IMR-90 (cell line): ENCODE measurements at regions not wholly inside any gene's neighbourhood (a gene's known extent, or its start where the extent isn't known, plus 50 kb on each side); places are given as distances from the start of the nearest gene placed in this dataset.

Experiments
- ATAC-seq: fragments of 200-7000 bp; cut with Tn5 transposase; 2 replicates; pipeline ENCODE4 v1.9.1; 2020; ENCODE audit warnings: low read depth, mild to moderate bottlenecking, moderate library complexity
- BruUV-seq: library from RNA; stranded (reverse); fragments of 400-500 nt; replicated peaks from 2 replicates; lab custom pipeline; 2021; lab: Mats Ljungman, UMichigan
- CTCF ChIA-PET: fragments of 300-600 bp; formaldehyde crosslinking; extraction: SDS; loops from one replicate; lab custom pipeline; 2021; ENCODE audit warnings: antibody characterized with exemption; lab: Yijun Ruan, JAX
- POLR2A ChIA-PET: fragments of 300-600 bp; sonication (Branson Sonifier 250); formaldehyde crosslinking; loops from one replicate; lab custom pipeline; 2022; ENCODE audit warnings: antibody characterized with exemption; ENCODE audit not compliant: unreplicated experiment; lab: Charles Lee
- DNase-seq: peaks from one replicate; pipeline ENCODE4 v3.0.0; 2013
- H2AFZ ChIP-seq: replicated peaks from 2 replicates; pipeline ENCODE3; 2013; ENCODE audit warnings: low read length, mild to moderate bottlenecking; ENCODE audit not compliant: poor library complexity
- H2AK5ac ChIP-seq: 2 replicates; pipeline ENCODE4 v1.6.1; 2013; ENCODE audit warnings: low read depth, low read length, inconsistent platforms
- H2AK9ac ChIP-seq: replicated peaks from 2 replicates; pipeline ENCODE3; 2013; ENCODE audit warnings: mild to moderate bottlenecking, low read depth, low read length, moderate library complexity; ENCODE audit not compliant: poor library complexity
- H2BK120ac ChIP-seq: 2 replicates; pipeline ENCODE4 v1.6.1; 2013; ENCODE audit warnings: low read depth, low read length, inconsistent platforms
- H2BK15ac ChIP-seq: 3 replicates; pipeline ENCODE4 v1.6.1; 2013; ENCODE audit warnings: low read depth, low read length, inconsistent platforms
- H2BK20ac ChIP-seq: 2 replicates; pipeline ENCODE4 v1.6.1; 2013; ENCODE audit warnings: low read depth, mild to moderate bottlenecking, inconsistent platforms, low read length, moderate library complexity
- H2BK5ac ChIP-seq: 2 replicates; pipeline ENCODE4 v1.6.1; 2013; ENCODE audit warnings: mild to moderate bottlenecking, low read depth, low read length, inconsistent platforms; ENCODE audit not compliant: poor library complexity, severe bottlenecking
- H3K14ac ChIP-seq: replicated peaks from 2 replicates; pipeline ENCODE4 v1.6.1; 2013; ENCODE audit warnings: low read depth, low read length, inconsistent platforms
- H3K18ac ChIP-seq: 2 replicates; pipeline ENCODE4 v1.6.1; 2013; ENCODE audit warnings: low read depth, low read length, control low read depth
- H3K23ac ChIP-seq: 2 replicates; pipeline ENCODE4 v1.6.1; 2013; ENCODE audit warnings: low read depth, low read length, inconsistent platforms
- H3K27ac ChIP-seq: 2 replicates; pipeline ENCODE4 v1.5.1; 2013; ENCODE audit warnings: mild to moderate bottlenecking, control low read depth, low read length; ENCODE audit not compliant: insufficient read depth
- H3K27me3 ChIP-seq: 2 replicates; pipeline ENCODE4 v1.6.1; 2013; ENCODE audit warnings: low read length; ENCODE audit not compliant: control insufficient read depth, insufficient read depth
- H3K36me3 ChIP-seq: 2 replicates; pipeline ENCODE4 v1.6.1; 2013; ENCODE audit warnings: low read length, mixed read lengths; ENCODE audit not compliant: control insufficient read depth, insufficient read depth
- H3K4ac ChIP-seq: 2 replicates; pipeline ENCODE4 v1.6.1; 2013; ENCODE audit warnings: low read depth, low read length, inconsistent platforms
- H3K4me1 ChIP-seq: 2 replicates; pipeline ENCODE4 v1.6.1; 2013; ENCODE audit warnings: low read length, mixed read lengths; ENCODE audit not compliant: control insufficient read depth, insufficient read depth
- H3K4me2 ChIP-seq: 2 replicates; pipeline ENCODE4 v1.6.1; 2013; ENCODE audit warnings: low read depth, mild to moderate bottlenecking, control low read depth, low read length, moderate library complexity
- H3K4me3 ChIP-seq: 2 replicates; pipeline ENCODE4 v1.5.1; 2013; ENCODE audit warnings: low read depth, mild to moderate bottlenecking, control low read depth, low read length, moderate library complexity; ENCODE audit not compliant: insufficient read depth
- H3K56ac ChIP-seq: 2 replicates; pipeline ENCODE4 v1.6.1; 2013; ENCODE audit warnings: low read length, inconsistent platforms; ENCODE audit not compliant: insufficient read depth; ENCODE audit errors: extremely low read depth
- H3K79me1 ChIP-seq, 2 experiments: 2 replicates each; pipeline ENCODE4 v1.6.1; 2013; ENCODE audit warnings: low read length in 2 of 2, inconsistent platforms in 1 of 2, low read depth in 1 of 2
- H3K9ac ChIP-seq: 2 replicates; pipeline ENCODE4 v1.6.1; 2013; ENCODE audit warnings: low read depth, low read length, control low read depth
- H3K9me1 ChIP-seq: 2 replicates; pipeline ENCODE4 v1.6.1; 2013; ENCODE audit warnings: low read length, inconsistent platforms; ENCODE audit not compliant: insufficient read depth
- H3K9me3 ChIP-seq: 2 replicates; pipeline ENCODE4 v1.6.1; 2013; ENCODE audit warnings: low read length; ENCODE audit not compliant: control insufficient read depth, insufficient read depth
- H4K20me1 ChIP-seq: 2 replicates; pipeline ENCODE4 v1.6.1; 2013; ENCODE audit warnings: low read length, inconsistent platforms; ENCODE audit not compliant: insufficient read depth
- H4K5ac ChIP-seq: 2 replicates; pipeline ENCODE4 v1.6.1; 2013; ENCODE audit warnings: mild to moderate bottlenecking, low read depth, low read length, control low read depth
- H4K8ac ChIP-seq, 2 experiments: 2 replicates each; pipeline ENCODE4 v1.6.1; 2013; ENCODE audit warnings: low read depth in 2 of 2, low read length in 2 of 2, control low read depth in 1 of 2, inconsistent platforms in 1 of 2
- H4K91ac ChIP-seq: 2 replicates; pipeline ENCODE4 v1.6.1; 2013; ENCODE audit warnings: low read depth, low read length, inconsistent platforms; ENCODE audit not compliant: insufficient read depth
- CEBPB ChIP-seq: IDR thresholded peaks from 2 replicates; pipeline ENCODE4 v1.6.1; 2012; ENCODE audit warnings: low read depth, low read length, improper control_type of control experiment
- CHD1 ChIP-seq: IDR thresholded peaks from 2 replicates; pipeline ENCODE4 v1.6.1; 2012; ENCODE audit warnings: low read depth, low read length, improper control_type of control experiment
- NFE2L2 ChIP-seq: fragments of 150-350 bp; IDR thresholded peaks from 2 replicates; pipeline ENCODE4 v1.6.1; 2016; ENCODE audit warnings: low read depth, mild to moderate bottlenecking, low read length
- POLR2A ChIP-seq: IDR thresholded peaks from 2 replicates; pipeline ENCODE4 v1.6.1; 2012; ENCODE audit warnings: mild to moderate bottlenecking, low read depth, low read length
- RCOR1 ChIP-seq: IDR thresholded peaks from 2 replicates; pipeline ENCODE4 v1.6.1; 2012; ENCODE audit warnings: mild to moderate bottlenecking, low read length, improper control_type of control experiment; ENCODE audit not compliant: insufficient replicate concordance
- RFX5 ChIP-seq: IDR thresholded peaks from 2 replicates; pipeline ENCODE4 v1.8.0; 2012; ENCODE audit warnings: low read depth, mild to moderate bottlenecking, low read length, moderate library complexity
- USF2 ChIP-seq: fragments of 150-350 bp; IDR thresholded peaks from 2 replicates; pipeline ENCODE4 v1.6.1; 2017; ENCODE audit warnings: mild to moderate bottlenecking, antibody characterized with exemption, low read length, low read depth
- dilution Hi-C: fragments of 300-500 bp; cut with HindIII; formaldehyde crosslinking; loops from one replicate; pipeline ENCODE4 v1.14.3; 2018; ENCODE audit warnings: low sequenced_read_pairs; ENCODE audit not compliant: unreplicated experiment
- in situ Hi-C: fragments of 300-500 bp; cut with MboI; formaldehyde crosslinking; loops from 3 replicates; pipeline ENCODE4 v1.14.3; 2019; ENCODE audit warnings: low sequenced_read_pairs, inconsistent platforms, mixed read lengths
- intact Hi-C: fragments of 100-400 bp; cut with micrococcal nuclease; formaldehyde crosslinking; loops from 2 replicates; pipeline ENCODE4 v1.10.0; 2022

GRCh38 chr9:99726758-99727157 lies 94.9 kb upstream of the NR4A3 start:
- DNase-seq (no peak), ATAC-seq (no peak)
- Histone ChIP-seq H3K4me3 (no peak overlapping the region), H3K9me3 (no peaks in the 10 kb centered on the region), H4K20me1 (no peaks in the 10 kb centered on the region), H3K4me2 (no peak overlapping the region), H2AK9ac (no peak overlapping the region), H2BK5ac (no peak overlapping the region), H3K56ac (no peak overlapping the region), H3K4me1 (no peaks in the 10 kb centered on the region), H3K23ac (no peak overlapping the region), H2BK15ac (no peak overlapping the region), H4K5ac (no peak overlapping the region), H4K91ac (no peak overlapping the region), H3K27me3 (peaks cover 6% of the 10 kb centered on the region; the same call in 1 of the 2 replicates), H2BK120ac (no peak overlapping the region), H3K79me1 (no peaks in the 10 kb centered on the region), H2BK20ac (no peak overlapping the region), H3K9me1 (no peaks in the 10 kb centered on the region), H3K9ac (no peak overlapping the region), H3K14ac (no peak overlapping the region), H3K4ac (no peak overlapping the region), H4K8ac (no peak overlapping the region), H2AK5ac (no peak overlapping the region), H3K27ac (no peak overlapping the region), H3K18ac (no peak overlapping the region), H3K36me3 (no peaks in the 10 kb centered on the region), H2AFZ (no peak overlapping the region)
- BruUV-seq = no TSS peak
- intact Hi-C loops = no loop called here
- dilution Hi-C loops = no loop called here
- in situ Hi-C loops = no loop called here
- TF ChIP-seq CHD1 (no peak), RCOR1 (no peak), RFX5 (no peak), POLR2A (no peak), CEBPB (no peak), USF2 (no peak), NFE2L2 (no peak)
- CTCF ChIA-PET = no interaction called here
- POLR2A ChIA-PET = no interaction called here
